ENCODE measurements at regions not wholly inside any gene's neighbourhood (a gene's known extent, or its start where the extent isn't known, plus 50 kb on each side); places are given as distances from the start of the nearest gene placed in this dataset.
"Not testable (repeated sequence)": the region's sequence is repeated elsewhere in the genome, so short reads cannot be mapped to it uniquely, and the experiment has no call there.

- DNase-seq (ENCODE audit: low spot score) = no peak
Measured at GRCh38 chr3:181609030-181609767, 102.5 kb upstream of the SOX2 start.

DNA sequence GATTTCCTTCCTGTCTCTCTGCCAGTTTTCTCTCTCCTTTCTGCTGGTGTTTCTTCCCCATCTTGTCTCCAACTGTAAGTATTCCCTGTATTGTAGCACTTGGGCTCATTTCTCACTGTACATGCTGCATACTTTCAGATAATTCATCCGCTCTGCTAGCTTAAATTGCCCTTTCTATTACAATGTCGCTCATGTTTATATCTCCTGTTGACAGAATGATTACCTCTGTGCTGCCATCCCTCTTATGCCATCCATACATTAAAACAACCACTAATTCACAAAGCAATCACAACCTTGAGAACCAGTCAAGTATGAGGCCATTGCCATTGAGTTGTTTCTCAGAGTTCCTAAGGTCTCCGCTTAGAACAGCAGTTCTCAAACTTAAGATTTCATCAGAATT, 107.5 kb upstream of the SOX2 start:
- no peak for DNase-seq (ENCODE audit: low spot score)

- DNase-seq (ENCODE audit: low spot score) = no peak
Measured at GRCh38 chr3:181596126-181596525, 115.6 kb upstream of the SOX2 start.

DNA sequence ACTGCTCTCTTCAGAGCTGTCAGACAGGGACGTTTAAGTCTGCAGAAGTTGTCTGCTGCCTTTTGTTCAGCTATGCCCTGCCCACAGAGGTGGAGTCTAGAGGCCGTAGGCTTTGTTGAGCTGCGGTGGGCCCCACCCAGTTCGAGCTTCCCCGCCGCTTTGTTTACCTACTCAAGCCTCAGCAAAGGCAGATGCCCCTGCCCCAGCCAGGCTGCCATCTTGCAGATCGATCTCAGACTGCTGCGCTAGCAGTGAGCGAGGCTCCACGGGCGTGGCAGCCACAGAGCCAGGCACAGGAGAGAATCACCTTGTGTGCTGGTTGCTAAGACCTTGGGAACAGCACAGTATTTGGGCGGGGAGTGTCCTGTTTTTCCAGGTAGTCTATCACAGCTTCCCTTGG, 120.8 kb upstream of the SOX2 start:
- not testable (repeated sequence) for DNase-seq (ENCODE audit: low spot score)

DNA sequence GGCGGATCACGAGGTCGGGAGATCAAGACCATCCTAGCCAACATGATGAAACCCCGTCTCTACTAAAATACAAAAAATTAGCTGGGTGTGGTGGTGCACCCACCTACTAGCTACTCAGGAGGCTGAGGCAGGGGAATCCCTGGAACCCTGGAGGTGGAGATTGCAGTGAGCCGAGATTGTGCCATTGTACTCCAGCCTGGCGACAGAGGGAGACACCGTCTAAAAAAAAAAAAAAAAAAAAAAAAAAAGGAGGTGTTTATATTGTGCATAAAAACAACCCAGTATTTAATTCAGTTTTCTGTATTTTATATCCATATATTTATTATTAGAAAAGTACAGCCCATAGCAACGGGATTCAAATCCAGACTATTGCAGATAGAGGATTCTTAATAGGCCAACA, 129.1 kb upstream of the SOX2 start:
- DNase-seq (ENCODE audit: low spot score) = no peak

DNA sequence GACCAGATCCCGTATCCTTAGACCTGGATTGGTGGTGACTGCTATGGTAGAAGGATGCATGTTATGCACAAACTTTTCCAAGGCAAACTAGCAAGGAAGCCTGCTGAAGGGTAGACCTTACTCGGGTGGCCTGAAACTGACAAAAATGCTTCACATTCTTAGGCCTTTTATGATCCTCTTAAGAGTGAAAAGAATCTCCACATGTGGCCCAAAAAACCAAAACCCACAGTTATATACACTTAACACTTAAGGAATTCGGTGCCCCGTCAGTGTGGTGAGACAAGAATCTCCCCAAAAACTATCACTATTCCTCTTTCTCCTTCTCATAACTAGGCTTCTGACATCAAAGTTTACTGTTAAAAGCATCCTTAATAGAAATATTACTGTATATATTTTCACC, 130.1 kb upstream of the SOX2 start:
- DNase-seq (ENCODE audit: low spot score) = no peak

DNA sequence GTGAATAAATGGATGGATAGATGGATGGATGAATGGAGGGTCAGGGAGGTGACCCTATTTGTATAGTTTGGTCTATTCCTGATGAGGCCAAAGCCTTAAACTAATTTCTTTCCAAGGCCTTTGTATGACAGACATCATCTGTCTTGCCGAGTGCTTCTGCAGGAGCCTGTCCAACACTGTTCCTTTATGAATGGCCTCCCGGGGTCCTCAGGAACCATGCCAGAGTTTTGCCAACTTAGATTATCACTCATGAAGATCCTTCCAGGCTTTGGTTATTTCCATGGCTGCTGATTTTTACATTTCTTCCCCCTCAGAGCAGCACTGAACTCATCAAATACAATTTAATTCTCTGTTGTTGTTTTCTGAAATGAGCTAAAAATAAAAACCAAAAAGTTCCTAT, 133.0 kb upstream of the SOX2 start:
- no peak for DNase-seq (ENCODE audit: low spot score)

DNA sequence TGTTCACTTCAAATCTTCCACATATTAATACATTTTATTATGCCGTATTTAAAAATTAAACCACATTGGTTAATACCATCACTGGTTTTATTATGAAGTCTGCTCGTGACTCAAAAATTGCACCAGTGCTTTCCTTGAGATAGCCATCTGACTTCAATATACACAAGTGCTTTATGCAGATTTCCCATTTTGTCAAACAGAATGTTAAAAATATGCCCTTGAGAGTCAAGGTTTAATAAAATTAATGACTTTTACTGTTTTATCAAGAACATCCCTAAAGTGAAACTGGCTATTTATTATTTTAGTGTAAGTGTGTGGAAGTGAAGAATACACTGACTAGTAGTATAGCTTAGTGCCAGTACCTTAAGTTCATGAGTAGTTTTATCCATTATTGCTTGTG, 139.3 kb upstream of the SOX2 start:
- DNase-seq (ENCODE audit: low spot score) = no peak

DNA sequence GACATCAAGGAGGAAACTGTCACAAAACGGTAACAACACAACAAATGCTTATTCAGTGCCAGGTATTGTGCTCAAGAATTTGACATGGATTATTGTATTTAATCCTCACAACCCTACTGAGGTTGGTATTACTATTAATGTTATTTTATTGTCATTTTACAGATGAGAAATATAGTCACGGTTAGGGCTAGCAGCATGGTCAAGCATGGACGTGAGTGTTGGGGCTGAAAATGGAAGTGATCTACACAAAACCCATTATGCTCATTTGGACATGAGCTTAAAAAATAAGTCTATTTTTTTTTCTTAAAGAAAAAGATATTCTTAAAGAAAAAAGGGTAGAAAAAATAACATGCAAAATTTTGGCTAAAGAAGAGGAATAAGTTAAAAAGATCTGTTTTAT, 141.3 kb upstream of the SOX2 start:
- DNase-seq (ENCODE audit: low spot score) = no peak

GRCh38 chr3:181569356-181569940, 142.3 kb upstream of the SOX2 start:
- DNase-seq (ENCODE audit: low spot score) = no peak

DNA sequence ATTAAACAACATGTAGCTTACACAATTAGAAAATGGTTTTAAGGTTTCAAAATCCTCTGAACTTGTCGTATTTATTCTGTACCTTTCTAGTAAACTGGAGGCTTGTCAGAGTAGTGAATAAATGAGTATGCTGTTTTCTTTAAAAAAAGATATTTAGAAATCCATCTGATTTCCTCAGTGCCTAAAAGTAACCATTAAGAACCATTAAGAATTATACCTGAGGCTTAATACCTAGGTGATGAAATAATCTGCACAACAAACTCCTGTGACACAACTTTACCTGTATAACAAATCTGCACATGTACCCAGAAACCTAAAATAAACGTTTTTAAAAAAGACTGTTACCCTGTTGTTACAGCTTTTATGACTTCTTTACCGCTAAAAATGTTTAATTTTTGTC, 143.0 kb upstream of the SOX2 start:
- DNase-seq (ENCODE audit: low spot score) = no peak

- no peak for DNase-seq (ENCODE audit: low spot score)
Measured at GRCh38 chr3:181568248-181568647, 143.5 kb upstream of the SOX2 start.

DNA sequence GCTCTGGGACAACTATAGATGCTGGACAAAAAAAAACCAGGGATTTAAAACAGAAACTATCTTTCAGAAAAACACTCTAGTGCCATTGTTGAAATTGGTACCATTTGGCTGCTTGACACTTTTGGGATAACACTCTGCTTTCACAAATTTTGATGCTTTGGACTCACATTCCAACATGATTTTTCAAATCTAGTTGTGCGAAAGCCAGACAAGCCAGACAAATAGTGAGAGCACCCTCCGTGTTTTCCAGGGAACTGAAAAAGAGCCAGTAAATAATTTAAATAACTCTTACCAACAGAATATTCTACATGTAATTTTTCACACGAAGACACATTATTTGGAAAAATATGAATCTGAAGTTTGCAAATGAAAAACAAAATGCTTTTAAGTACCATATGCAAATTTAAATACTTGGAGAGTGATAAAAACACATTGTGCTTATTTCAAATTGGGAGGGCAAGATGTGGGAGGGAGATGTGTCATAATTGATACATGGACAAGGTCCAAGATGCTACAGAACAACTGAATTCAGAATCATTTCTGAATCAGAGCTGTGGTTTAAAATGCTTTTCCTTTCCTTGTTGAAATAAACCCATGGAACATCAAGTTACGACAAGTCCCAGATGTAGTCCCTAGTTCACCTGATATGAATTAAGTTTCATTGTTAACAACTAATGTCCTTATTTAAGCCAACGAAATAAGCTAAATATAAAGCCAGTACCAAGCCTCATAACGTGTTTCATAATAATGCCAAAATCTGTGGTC, 144.2 kb upstream of the SOX2 start:
- no peak for DNase-seq (ENCODE audit: low spot score)

DNA sequence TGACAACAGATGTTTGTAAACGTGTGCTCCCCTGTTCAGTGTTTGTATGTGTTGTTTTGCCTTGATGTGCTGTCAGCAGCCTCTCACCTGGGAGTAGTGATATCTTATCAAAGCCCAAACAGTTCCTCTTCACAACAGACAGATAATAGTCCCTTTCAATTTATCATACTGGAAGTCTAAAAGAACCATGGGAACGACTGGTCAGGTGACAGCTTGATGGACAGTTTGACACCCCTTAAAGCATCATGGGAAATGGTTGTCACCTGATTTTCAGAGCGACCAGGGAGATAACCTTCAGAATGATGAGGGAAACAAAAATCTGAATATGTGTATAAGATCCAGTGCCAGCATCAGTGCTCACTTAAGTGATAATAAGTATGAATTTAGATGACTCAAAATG, 146.3 kb upstream of the SOX2 start:
- DNase-seq (ENCODE audit: low spot score) = no peak

DNA sequence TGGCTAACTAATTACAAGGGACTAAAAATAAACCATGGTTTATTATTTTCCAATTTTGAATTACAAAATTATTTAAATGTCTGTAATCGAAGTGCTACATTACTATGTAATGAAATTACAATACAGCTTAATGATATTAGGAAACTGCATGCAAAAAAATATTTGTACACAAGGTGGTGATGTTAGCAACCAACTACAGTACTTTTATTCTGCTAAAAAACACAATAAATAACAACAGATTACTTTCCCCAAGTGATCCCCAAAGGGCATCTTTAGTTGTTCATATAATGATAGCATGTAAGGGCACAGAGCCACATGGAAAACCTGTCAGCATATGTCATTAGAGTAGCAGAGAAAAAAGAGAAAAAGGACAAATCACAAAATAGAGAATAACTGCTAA, 147.5 kb upstream of the SOX2 start:
- DNase-seq (ENCODE audit: low spot score) = no peak

DNA sequence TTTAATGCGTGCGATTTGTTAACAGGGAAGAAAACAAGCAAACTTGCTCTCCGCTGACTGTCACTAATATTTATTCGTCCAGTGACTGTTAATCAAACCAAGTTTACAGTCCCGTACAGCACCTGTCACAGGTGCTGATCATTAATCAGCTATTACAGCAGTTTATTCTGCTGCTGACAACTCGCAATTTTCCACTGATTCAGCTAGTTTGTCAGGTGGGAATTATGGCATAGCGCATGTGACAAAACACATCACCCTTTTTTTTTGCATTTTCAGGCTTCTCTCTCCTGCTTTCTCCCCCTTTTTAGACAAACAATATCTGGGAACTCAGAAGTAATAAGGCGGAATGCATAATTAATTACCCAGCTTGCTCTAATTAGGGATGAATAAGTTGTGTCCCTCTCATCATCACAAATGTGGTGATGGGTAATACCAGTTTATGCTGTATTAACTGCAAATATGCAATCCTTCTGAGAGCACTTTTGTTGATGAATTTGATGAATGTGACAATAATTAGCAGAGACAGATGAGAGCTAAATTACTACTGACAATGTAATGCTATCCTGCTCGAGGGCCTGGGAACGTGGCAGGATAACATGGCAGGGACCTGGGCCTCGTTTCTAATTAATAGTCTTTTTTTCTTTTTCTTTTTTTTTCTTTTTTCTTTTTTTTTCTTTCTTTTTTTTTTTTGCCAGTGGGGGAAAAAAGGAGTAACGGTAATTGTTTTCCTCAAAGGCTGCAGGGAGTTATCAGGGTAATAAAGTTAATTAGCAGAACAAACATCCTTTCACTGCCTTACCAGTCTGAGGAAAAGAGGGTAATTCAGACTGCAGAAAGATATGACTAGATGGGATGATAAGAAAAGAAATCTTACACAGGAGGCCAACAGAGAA, 150.3 kb upstream of the SOX2 start:
- DNase-seq (ENCODE audit: low spot score) = no peak

GRCh38 chr3:181558870-181559269, 152.9 kb upstream of the SOX2 start:
- no peak for DNase-seq (ENCODE audit: low spot score)

DNA sequence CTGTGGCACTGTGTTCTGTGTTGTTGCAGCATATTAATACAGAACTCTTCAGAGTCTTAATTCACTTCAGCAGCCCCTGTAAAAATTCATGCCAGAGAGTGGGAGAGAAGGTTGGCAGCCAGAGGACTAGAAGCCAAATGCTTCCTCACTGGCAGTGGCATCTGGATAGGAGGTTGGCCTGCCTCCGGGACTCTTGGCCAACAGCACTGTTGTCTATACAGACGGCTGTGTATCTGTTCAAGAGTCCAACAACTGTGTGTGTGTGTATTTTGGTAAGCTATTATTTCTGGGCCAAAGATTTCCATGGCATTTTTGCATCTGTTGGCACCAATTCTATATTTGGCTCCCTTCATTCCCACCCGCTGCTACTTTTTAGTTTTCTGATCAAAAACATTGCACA, 156.0 kb upstream of the SOX2 start:
- no peak for DNase-seq (ENCODE audit: low spot score)

DNA sequence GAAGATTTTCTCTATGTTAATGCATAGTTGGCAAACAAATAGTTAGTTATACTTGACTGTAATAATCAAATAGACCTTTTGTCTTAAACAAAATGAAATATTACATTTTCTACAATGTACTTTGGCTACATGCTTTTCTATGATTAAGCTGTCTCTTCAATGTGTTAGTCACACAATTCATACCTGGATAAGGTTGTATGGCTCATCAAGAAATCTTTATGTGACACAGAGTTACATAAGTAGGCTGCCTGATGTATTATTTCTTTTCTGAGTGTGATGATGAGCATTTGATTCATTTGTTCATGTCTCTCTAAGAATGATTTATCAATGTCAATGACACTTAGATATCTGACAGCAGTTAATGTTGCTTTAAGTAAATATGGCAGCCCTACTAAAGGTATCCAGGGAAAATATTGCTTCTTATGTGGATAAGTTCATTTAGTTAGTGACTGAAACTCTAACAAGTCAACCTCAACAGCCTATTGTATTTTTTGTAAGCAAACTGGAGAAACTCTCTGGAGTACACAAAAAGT, 157.4 kb upstream of the SOX2 start:
- no peak for DNase-seq (ENCODE audit: low spot score)

DNA sequence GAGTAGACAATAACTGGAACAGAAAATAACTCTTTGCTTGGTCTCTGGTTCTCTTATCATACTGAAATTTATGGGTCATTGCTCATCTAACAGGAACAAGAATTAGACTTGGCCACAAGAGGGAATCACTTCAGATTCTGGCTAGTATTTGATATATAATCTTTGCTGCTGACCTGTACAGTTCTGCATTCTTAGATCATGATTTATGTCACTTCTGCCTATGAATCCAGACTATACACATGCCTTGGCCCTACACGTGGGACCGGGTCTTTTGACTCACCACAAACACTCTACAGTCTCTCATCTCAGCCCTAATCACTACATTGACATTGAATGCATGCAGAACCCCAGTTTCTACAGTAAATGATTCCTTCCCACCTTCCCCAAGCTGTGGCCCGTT, 162.5 kb upstream of the SOX2 start:
- DNase-seq (ENCODE audit: low spot score) = no peak

DNA sequence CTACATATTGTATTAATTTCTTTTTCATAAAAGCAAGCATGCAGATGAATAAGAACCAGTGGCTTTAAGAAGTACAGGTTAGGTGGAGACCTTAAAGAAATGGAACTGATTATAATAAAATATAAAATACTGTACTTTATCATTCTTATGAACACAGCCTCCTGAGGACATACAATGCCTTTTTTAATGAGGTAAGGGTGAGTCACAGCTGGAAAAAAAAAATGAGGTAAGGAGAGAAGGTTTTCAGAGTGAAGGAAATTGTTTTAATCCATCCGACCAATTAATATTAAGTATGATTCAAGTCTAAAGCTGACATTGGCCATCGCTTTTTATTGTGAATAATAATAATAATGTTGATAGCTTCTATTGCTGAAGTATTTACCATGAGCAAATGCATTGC, 170.3 kb upstream of the SOX2 start:
- DNase-seq (ENCODE audit: low spot score) = no peak

- DNase-seq (ENCODE audit: low spot score) = no peak
Measured at GRCh38 chr3:181534781-181535221, 176.9 kb upstream of the SOX2 start.

All from hepatic stellate cell (primary cell).